IPS-20b (cell line): ENCODE measurements at regions not wholly inside any gene's neighbourhood (a gene's known extent, or its start where the extent isn't known, plus 50 kb on each side); places are given as distances from the start of the nearest gene placed in this dataset.
"Not testable (repeated sequence)": the region's sequence is repeated elsewhere in the genome, so short reads cannot be mapped to it uniquely, and the experiment has no call there.

ENCODE experiments used
- H3K27ac ChIP-seq: one replicate; pipeline ENCODE4 v1.5.1; 2013; ENCODE audit warnings: low read length
- H3K27me3 ChIP-seq: 2 replicates; pipeline ENCODE4 v1.6.1; 2013; ENCODE audit warnings: mild to moderate bottlenecking, low read length, inconsistent platforms; ENCODE audit not compliant: insufficient read depth
- H3K36me3 ChIP-seq: 2 replicates; pipeline ENCODE4 v1.6.1; 2013; ENCODE audit warnings: low read depth, mild to moderate bottlenecking, inconsistent platforms, low read length, moderate library complexity; ENCODE audit not compliant: insufficient read depth
- H3K4me1 ChIP-seq: 2 replicates; pipeline ENCODE4 v1.6.1; 2013; ENCODE audit warnings: mild to moderate bottlenecking, control low read depth, inconsistent platforms, low read length, moderate library complexity; ENCODE audit not compliant: insufficient read depth
- H3K4me3 ChIP-seq: 2 replicates; pipeline ENCODE4 v1.5.1; 2013; ENCODE audit warnings: mild to moderate bottlenecking, low read length, inconsistent platforms
- H3K9ac ChIP-seq: 2 replicates; pipeline ENCODE4 v1.6.1; 2013; ENCODE audit warnings: low read depth, mild to moderate bottlenecking, inconsistent platforms, low read length, moderate library complexity
- H3K9me3 ChIP-seq: 2 replicates; pipeline ENCODE4 v1.6.1; 2013; ENCODE audit warnings: mild to moderate bottlenecking, low read depth, low read length, inconsistent platforms; ENCODE audit not compliant: insufficient read depth

GRCh38 chr11:69869311-69869939 lies 50.2 kb upstream of the FGF3 start:
- Histone ChIP-seq H3K36me3 (no peaks in the 10 kb centered on the region), H3K9ac (no peak overlapping the region), H3K9me3 (peaks cover 5% of the 10 kb centered on the region; the same call in 1 of the 2 replicates), H3K27ac (no peak overlapping the region), H3K27me3 (peaks cover 22% of the 10 kb centered on the region; the same call in 1 of the 2 replicates), H3K4me3 (no peak overlapping the region), H3K4me1 (no peaks in the 10 kb centered on the region)

- Histone ChIP-seq H3K27me3 (peaks cover 22% of the 10 kb centered on the region; the same call in 1 of the 2 replicates), H3K9me3 (peaks cover 5% of the 10 kb centered on the region; the same call in 1 of the 2 replicates), H3K27ac (no peak overlapping the region), H3K9ac (no peak overlapping the region), H3K4me3 (no peak overlapping the region), H3K36me3 (no peaks in the 10 kb centered on the region), H3K4me1 (no peaks in the 10 kb centered on the region)
These were observed 51.5 kb upstream of the FGF3 start for GRCh38 chr11:69870766-69871165.

- H3K36me3 ChIP-seq: no peaks in the 10 kb centered on the region
- peaks cover 11% of the 10 kb centered on the region; the same call in 1 of the 2 replicates for H3K27me3 ChIP-seq
- H3K4me1 ChIP-seq: no peaks in the 10 kb centered on the region
- no peak overlapping the region for H3K9ac ChIP-seq
- peaks cover 5% of the 10 kb centered on the region; the same call in 1 of the 2 replicates for H3K9me3 ChIP-seq
- H3K4me3 ChIP-seq: no peak overlapping the region
- no peak overlapping the region for H3K27ac ChIP-seq
These were observed 54.2 kb upstream of the FGF3 start for GRCh38 chr11:69873166-69874077.

- Histone ChIP-seq H3K36me3 (no peaks in the 10 kb centered on the region), H3K4me3 (no peak overlapping the region), H3K4me1 (no peaks in the 10 kb centered on the region), H3K9ac (no peak overlapping the region), H3K9me3 (peaks cover 5% of the 10 kb centered on the region; the same call in 1 of the 2 replicates), H3K27me3 (0 out of 2 replicates have a peak, but pooled peaks cover 1% of the 10 kb centered on the region), H3K27ac (no peak overlapping the region)
These were observed 55.2 kb upstream of the FGF3 start for GRCh38 chr11:69874178-69874983.

- Histone ChIP-seq H3K27me3 (no peaks in the 10 kb centered on the region), H3K4me3 (no peak overlapping the region), H3K27ac (no peak overlapping the region), H3K9ac (no peak overlapping the region), H3K9me3 (peaks cover 5% of the 10 kb centered on the region; the same call in 1 of the 2 replicates), H3K4me1 (no peaks in the 10 kb centered on the region), H3K36me3 (no peaks in the 10 kb centered on the region)
These were observed 55.9 kb upstream of the FGF3 start for GRCh38 chr11:69874984-69875624.

- no peak overlapping the region for H3K9ac ChIP-seq
These were observed 56.8 kb upstream of the FGF3 start for GRCh38 chr11:69876013-69876412.

GRCh38 chr11:69877235-69877634 lies 58.0 kb upstream of the FGF3 start:
- Histone ChIP-seq H3K9ac (no peak overlapping the region), H3K27ac (no peak overlapping the region), H3K27me3 (no peaks in the 10 kb centered on the region; the same call in 1 of the 2 replicates), H3K36me3 (no peaks in the 10 kb centered on the region), H3K4me3 (no peak overlapping the region), H3K9me3 (no peaks in the 10 kb centered on the region), H3K4me1 (no peaks in the 10 kb centered on the region)

More at GRCh38 chr11:69876013-69876412, 56.8 kb upstream of the FGF3 start:
- Histone ChIP-seq H3K27me3 (no peaks in the 10 kb centered on the region; the same call in 1 of the 2 replicates), H3K27ac (no peak overlapping the region), H3K4me1 (no peaks in the 10 kb centered on the region), H3K36me3 (no peaks in the 10 kb centered on the region), H3K4me3 (no peak overlapping the region), H3K9me3 (peaks cover 5% of the 10 kb centered on the region; the same call in 1 of the 2 replicates)

- H3K36me3 ChIP-seq, H3K4me3 ChIP-seq, H3K27me3 ChIP-seq, H3K27ac ChIP-seq, H3K9me3 ChIP-seq, H3K4me1 ChIP-seq, H3K9ac ChIP-seq: not testable (repeated sequence)
These were observed 58.5 kb upstream of the FGF3 start for GRCh38 chr11:69877704-69878103.

- H3K9ac ChIP-seq: no peak overlapping the region
- H3K27me3 ChIP-seq: no peaks in the 10 kb centered on the region; the same call in 1 of the 2 replicates
- H3K4me1 ChIP-seq: no peaks in the 10 kb centered on the region
- no peak overlapping the region for H3K27ac ChIP-seq
- H3K9me3 ChIP-seq: no peaks in the 10 kb centered on the region
- H3K4me3 ChIP-seq: no peak overlapping the region
- H3K36me3 ChIP-seq: no peaks in the 10 kb centered on the region
These were observed 59.1 kb upstream of the FGF3 start for GRCh38 chr11:69878144-69878883.

GRCh38 chr11:69878927-69879728 lies 59.9 kb upstream of the FGF3 start:
- H3K27me3 ChIP-seq: no peaks in the 10 kb centered on the region; the same call in 1 of the 2 replicates
- H3K27ac ChIP-seq: no peak overlapping the region
- no peaks in the 10 kb centered on the region for H3K9me3 ChIP-seq
- no peak overlapping the region for H3K4me3 ChIP-seq
- no peaks in the 10 kb centered on the region for H3K36me3 ChIP-seq
- H3K9ac ChIP-seq: no peak overlapping the region
- no peaks in the 10 kb centered on the region for H3K4me1 ChIP-seq
